HG03039 (cell line): ENCODE measurements at regions not wholly inside any gene's neighbourhood (a gene's known extent, or its start where the extent isn't known, plus 50 kb on each side); places are given as distances from the start of the nearest gene placed in this dataset.

Experiments used
- ATAC-seq: cut with Tn5 transposase; IDR thresholded peaks from one replicate; pipeline ENCODE4 v1.9.1; 2021; ENCODE audit warnings: mild to moderate bottlenecking, moderate library complexity; ENCODE audit not compliant: unreplicated experiment

DNA sequence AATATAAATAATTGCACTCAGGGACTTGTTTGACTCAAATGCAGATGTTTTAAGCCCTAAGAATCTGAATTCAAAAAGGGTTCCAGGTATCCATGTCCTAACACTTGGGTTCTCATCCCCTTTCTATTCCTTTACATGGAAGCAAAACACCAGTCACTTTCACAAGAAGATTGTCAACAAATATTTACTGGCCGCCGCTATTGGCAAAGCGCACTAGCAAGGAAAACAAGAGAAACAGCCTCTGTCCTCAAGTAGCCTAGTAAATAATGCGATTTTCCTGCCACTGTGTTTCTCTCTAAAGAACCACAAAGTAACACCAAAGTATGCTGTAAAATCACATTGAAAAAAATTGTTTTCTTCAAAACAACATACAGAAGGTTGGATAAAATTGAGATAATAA, 66.7 kb upstream of the EZH2 start:
- ATAC-seq = no peak

DNA sequence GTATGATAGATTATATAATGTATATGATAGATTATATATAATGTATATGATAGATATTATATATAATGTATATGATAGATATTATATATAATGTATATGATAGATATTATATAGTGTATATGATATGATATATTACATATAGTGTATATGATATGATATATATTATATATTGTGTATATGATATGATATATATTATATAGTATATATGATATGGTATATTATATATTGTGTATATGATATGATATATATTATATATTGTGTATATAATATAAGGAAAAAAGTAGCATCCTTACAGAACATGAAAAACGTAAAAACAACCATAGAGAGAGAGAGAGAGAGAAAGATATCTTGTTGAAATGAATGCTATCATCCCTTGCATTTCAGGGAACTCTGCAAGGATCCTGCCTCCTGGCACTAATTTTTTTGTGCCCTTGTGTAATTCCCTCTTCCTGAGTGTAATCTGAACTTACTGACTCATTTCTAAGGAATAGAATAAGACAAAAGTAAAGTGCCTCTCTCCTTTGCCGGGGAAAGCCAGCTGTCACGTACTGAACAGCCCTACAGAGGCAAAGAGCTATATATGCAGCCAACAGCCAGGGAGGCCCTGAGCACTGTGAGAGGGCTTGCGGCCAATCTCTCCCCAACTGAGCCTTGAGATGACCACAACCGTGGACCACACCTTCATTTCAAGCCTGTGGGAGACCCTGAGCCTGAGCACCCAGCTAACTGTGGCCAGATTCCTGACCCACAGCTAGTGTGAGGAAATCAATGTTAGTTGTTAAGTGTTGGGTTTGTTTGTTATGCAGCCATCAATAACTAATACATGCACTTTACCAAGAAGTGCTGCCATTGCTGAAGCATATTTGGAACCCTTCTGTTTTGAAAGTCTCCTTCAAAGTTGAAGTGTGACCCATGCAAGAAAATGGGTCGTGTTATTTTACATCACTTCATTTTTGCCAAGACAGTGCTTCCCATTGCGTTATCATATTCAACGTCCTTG, 61.1 kb upstream of the EZH2 start:
- no peak for ATAC-seq

DNA sequence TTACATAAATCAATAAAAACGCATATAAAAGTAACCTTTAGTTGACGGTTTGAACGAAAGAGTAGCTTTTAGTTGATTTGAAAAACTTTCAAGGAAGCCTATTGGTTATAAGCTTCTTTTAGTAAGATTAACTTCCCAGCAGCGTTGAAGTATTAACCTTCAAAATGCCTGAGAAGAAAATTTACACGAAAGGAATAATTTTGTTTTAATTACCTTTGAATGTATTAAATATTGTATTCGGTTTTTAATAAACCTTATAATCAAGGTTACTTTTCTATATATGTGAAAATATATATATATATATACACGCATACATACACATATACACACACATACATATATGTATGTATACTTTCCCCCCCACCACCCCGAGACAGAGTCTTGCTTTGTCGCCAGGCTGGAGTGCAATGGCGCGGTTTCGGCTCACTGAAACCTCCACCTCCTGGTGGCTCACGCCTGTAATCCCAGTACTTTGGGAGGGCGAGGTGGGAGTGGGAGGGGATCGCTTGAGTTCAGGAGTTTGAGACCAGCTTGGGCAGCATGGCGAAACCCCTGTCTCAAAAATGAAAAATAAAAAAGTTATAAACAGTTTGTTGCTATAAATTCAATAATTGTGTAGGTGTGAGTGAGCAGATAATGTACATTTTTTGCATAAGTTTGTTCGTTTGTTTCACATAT, 57.6 kb upstream of the EZH2 start:
- no peak for ATAC-seq

DNA sequence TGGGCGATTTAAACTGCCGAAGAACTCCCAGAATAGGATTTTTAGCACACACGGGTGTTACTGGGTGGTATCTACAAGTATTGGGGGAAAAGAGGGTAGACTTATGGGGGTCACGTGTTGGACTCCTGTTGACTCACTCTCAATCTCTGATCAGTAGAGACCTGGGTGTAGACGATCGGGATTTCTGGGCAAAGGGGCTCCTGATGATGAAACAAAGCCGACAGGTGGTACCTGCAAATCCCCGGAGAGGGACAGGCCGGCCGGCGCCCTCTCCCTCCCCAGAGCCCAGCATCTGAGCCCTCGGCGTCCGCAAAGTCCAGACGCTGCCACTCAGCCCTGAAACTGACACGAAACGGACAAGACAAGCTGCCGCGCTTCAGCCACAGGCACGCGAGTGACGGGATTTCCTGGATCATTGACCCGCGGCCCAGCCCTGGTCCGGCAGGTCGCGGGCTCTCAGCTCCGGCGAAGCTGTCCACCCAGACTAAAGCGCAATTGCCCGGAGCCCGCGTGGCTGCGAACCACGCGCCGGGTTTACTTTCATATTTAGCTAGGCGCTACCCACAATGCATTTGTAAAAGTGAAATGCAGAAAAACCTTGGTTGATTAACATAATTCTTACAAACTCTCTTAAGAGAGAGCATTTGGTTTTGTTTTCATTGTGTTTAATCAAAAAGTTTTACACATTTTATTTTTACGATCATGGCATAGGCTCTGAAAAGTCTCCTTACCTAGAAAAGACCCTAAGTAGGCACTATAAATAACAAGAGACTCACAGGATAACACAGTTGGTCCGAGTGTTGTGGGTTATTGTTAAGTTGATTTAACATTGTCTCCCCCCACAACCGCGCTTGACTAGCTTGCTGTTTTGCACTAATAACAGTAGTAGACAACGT, 56.9 kb upstream of the EZH2 start:
- peak; percentile 74 for ATAC-seq

DNA sequence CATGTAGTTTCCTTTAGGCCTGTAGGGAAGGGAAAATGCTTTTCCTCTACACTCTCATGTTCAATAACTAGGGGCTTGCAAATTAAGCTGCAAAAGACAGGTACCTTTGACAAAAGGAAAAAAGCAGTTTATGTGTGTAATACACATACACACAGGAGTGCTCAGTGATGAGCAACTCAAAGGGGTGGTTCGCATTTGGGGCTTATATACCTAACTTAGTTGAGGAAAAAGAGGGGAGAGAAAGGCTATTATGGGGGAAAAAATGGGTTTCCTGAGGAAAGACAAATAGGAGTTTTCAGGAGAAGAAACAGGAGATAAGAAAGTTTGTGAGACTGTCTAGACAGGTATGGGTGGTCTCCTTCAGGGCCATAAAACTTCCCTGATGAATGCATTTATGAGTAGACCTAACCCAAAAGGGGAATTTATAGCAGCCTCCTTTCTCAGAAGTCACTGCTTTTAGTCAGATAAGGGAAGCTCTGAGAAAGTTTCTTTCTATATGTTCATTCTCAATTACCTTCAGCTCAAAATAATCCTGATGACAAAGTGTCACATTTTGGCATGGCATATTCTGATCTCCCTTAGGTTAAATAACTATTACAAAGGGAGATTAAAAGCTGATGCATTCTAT, 55.2 kb upstream of the EZH2 start:
- ATAC-seq = peak; percentile 44

DNA sequence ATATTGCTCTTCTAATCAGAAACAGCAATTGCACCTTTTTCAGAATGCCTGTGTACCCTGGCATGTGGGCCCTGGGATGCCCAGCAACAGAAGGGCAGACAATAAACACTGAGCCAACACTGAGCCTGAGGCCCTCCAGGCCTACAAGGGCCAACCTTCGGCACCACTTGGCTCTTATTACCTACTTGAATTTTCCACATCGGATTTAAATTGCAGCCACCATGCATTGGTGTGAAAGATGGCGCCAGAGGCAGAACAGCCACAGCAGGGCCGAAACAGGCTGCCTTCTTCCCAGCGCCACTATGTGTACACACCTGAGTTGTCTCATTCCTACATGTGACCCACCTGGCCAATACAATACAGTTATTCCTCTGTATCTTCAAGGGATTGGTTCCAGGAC, 51.4 kb upstream of the EZH2 start:
- no peak for ATAC-seq
